ENCODE measurements at regions not wholly inside any gene's neighbourhood (a gene's known extent, or its start where the extent isn't known, plus 50 kb on each side); places are given as distances from the start of the nearest gene placed in this dataset.

DNA sequence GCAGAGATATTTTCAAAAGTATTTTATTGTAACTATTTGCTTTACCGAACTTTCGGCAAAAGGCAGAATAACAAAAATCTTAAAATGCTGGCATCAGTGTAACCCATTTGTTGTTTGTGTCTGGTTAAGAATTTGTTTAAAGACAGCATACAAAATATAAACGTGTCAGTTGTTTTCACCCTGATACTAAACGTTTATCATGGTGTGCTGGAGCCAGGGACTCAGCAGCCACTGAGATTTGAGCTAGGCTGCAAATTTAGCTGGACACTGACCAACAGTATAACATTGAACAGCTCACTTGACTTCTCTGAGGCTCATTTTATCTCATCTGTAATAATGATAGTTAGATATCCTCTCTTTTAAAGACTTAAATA is 183.7 kb downstream of the TMTC3 start:
- no peak for TF ChIP-seq FOXP2 (optimal IDR thresholded peaks at IDR 0.05; ENCODE audit: control extremely low read depth, extremely low read length, insufficient read depth)
- no peak for TF ChIP-seq POLR2AphosphoS5 (IDR thresholded peaks at IDR 0.05; ENCODE audit: borderline replicate concordance, low read depth, low read length)
- TF ChIP-seq EZH2 (IDR thresholded peaks at IDR 0.05) = no peak
